Fibroblast of skin of left quadriceps (primary cell): ENCODE measurements at regions not wholly inside any gene's neighbourhood (a gene's known extent, or its start where the extent isn't known, plus 50 kb on each side); places are given as distances from the start of the nearest gene placed in this dataset.

ENCODE experiments used
- DNase-seq, 2 experiments: peaks; one replicate each; pipeline ENCODE4 v3.0.0-alpha.2; 2013; ENCODE audit warnings: low read depth in 2 of 2

GRCh38 chr20:11813106-11813890 is 104.4 kb upstream of the BTBD3 start:
- DNase-seq, result no peak

GRCh38 chr20:11814267-11814666 is 103.4 kb upstream of the BTBD3 start:
- DNase-seq, result peak; percentile 28 to 50

GRCh38 chr20:11820838-11821237 is 96.9 kb upstream of the BTBD3 start:
- DNase-seq, result no peak

GRCh38 chr20:11822540-11822794 is 95.2 kb upstream of the BTBD3 start:
- DNase-seq, result no peak

GRCh38 chr20:11826334-11826733 is 91.4 kb upstream of the BTBD3 start:
- DNase-seq, result no peak

GRCh38 chr20:11832397-11832796 is 85.3 kb upstream of the BTBD3 start:
- no peak for DNase-seq

- DNase-seq, result no peak
Observed at GRCh38 chr20:11832851-11833250, 84.8 kb upstream of the BTBD3 start.

GRCh38 chr20:11833825-11834224 is 83.9 kb upstream of the BTBD3 start:
- no peak for DNase-seq

- no peak for DNase-seq
Observed at GRCh38 chr20:11838076-11838636, 79.5 kb upstream of the BTBD3 start.

- DNase-seq, result no peak
Observed at GRCh38 chr20:11841972-11842461, 75.7 kb upstream of the BTBD3 start.

GRCh38 chr20:11843289-11843688 is 74.4 kb upstream of the BTBD3 start:
- no peak for DNase-seq

- peak; percentile 56 to 60 for DNase-seq
Observed at GRCh38 chr20:11844691-11845090, 73.0 kb upstream of the BTBD3 start.

GRCh38 chr20:11845340-11845739 is 72.4 kb upstream of the BTBD3 start:
- DNase-seq, result peak in 1 of 2 experiments; percentile 20

GRCh38 chr20:11846131-11846530 is 71.6 kb upstream of the BTBD3 start:
- DNase-seq, result no peak

GRCh38 chr20:11847827-11848226 is 69.9 kb upstream of the BTBD3 start:
- DNase-seq, result no peak

GRCh38 chr20:11849270-11849915 is 68.3 kb upstream of the BTBD3 start:
- no peak for DNase-seq

GRCh38 chr20:11849976-11850670 is 67.6 kb upstream of the BTBD3 start:
- peak; percentile 21 to 28 for DNase-seq

- no peak for DNase-seq
Observed at GRCh38 chr20:11850901-11851300, 66.8 kb upstream of the BTBD3 start.

GRCh38 chr20:11851646-11852045 is 66.0 kb upstream of the BTBD3 start:
- DNase-seq, result no peak

- no peak for DNase-seq
Observed at GRCh38 chr20:11852189-11852588, 65.5 kb upstream of the BTBD3 start.

- peak; percentile 17 to 24 for DNase-seq
Observed at GRCh38 chr20:11852811-11853210, 64.9 kb upstream of the BTBD3 start.

GRCh38 chr20:11853359-11853758 is 64.3 kb upstream of the BTBD3 start:
- DNase-seq, result no peak

- DNase-seq, result no peak
Observed at GRCh38 chr20:11861479-11861878, 56.2 kb upstream of the BTBD3 start.
